ENCODE measurements at regions not wholly inside any gene's neighbourhood (a gene's known extent, or its start where the extent isn't known, plus 50 kb on each side); places are given as distances from the start of the nearest gene placed in this dataset.

GRCh38 chr19:28730791-28731512 lies 482.0 kb downstream of the UQCRFS1 start:
- peaks cover 40% of the 10 kb centered on the region for H3K27me3 Mint-ChIP-seq (ENCODE audit: low read depth)
- H3K4me3 Mint-ChIP-seq: no peak overlapping the region
- no peak overlapping the region for H3K27ac Mint-ChIP-seq
- H3K4me1 Mint-ChIP-seq (ENCODE audit: low read depth): peaks cover 9% of the 10 kb centered on the region
- H3K36me3 Mint-ChIP-seq (ENCODE audit: low read depth): no peaks in the 10 kb centered on the region
- H3K9me3 Mint-ChIP-seq: no peaks in the 10 kb centered on the region

- peak overlapping the region; percentile 53 for H3K4me3 Mint-ChIP-seq
- no peak overlapping the region for H3K27ac Mint-ChIP-seq
- H3K9me3 Mint-ChIP-seq: no peaks in the 10 kb centered on the region
- H3K27me3 Mint-ChIP-seq (ENCODE audit: low read depth): peaks cover 29% of the 10 kb centered on the region
- H3K4me1 Mint-ChIP-seq (ENCODE audit: low read depth): peaks cover 9% of the 10 kb centered on the region
- H3K36me3 Mint-ChIP-seq (ENCODE audit: low read depth): no peaks in the 10 kb centered on the region
Measured at GRCh38 chr19:28727480-28728159, 485.3 kb downstream of the UQCRFS1 start.

DNA sequence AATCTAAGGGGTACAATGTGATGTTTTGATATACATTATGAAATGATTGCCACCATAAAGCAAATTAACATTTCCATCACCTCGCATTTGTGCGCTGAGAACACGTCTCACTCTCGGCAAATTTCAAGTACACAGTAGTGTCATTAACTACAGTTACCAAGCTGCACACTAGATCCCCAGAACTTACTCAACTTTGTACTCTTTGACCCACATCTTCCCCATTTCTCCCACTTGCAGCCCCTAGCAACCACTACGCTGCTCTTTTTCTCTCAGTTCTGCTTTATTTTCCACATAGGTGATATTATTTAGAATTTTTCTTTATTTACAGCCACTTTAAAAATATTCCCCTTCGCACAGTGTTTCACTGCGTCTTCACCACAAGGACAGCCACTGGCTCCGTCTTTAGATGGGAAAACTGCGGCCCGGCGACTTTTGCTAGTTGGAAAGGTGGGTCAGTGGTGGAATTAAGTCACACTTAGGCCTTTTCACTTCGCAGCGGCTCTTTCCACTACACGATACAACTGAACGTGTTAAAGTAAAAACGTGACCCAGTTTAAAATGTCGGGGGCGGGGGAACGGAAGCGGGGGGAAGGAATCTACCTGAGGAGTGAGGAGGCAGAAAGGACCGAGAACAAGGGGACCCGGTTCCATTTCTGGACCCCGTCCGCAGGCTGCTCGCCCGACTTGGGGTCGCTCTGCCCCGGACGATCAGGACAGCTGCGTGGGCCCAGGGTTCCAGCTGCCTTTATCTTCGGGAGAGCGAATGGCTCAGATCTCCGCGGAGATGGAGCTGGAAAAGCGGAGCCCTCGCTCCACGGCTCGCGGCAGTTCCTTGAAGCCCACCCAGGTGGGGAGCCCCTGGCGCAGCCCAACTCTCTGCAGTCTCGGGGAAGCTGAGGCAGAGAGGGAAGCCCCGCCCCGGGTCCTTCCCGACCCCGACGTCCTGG lies 486.1 kb downstream of the UQCRFS1 start:
- Mint-ChIP-seq H3K9me3 (no peaks in the 10 kb centered on the region), H3K4me1 (ENCODE audit: low read depth) (peaks cover 9% of the 10 kb centered on the region), H3K4me3 (peak overlapping the region; percentile 52), H3K36me3 (ENCODE audit: low read depth) (no peaks in the 10 kb centered on the region), H3K27ac (no peak overlapping the region), H3K27me3 (ENCODE audit: low read depth) (peaks cover 29% of the 10 kb centered on the region)

- H3K27ac Mint-ChIP-seq: no peak overlapping the region
- H3K9me3 Mint-ChIP-seq: no peaks in the 10 kb centered on the region
- no peak overlapping the region for H3K4me3 Mint-ChIP-seq
- no peaks in the 10 kb centered on the region for H3K36me3 Mint-ChIP-seq (ENCODE audit: low read depth)
- H3K4me1 Mint-ChIP-seq (ENCODE audit: low read depth): no peaks in the 10 kb centered on the region
- H3K27me3 Mint-ChIP-seq (ENCODE audit: low read depth): no peaks in the 10 kb centered on the region
Measured at GRCh38 chr19:28718909-28719308, 494.0 kb downstream of the UQCRFS1 start.

- no peak overlapping the region for H3K27ac Mint-ChIP-seq
- H3K4me3 Mint-ChIP-seq: no peak overlapping the region
- no peaks in the 10 kb centered on the region for H3K9me3 Mint-ChIP-seq
- no peaks in the 10 kb centered on the region for H3K27me3 Mint-ChIP-seq (ENCODE audit: low read depth)
- H3K4me1 Mint-ChIP-seq (ENCODE audit: low read depth): no peaks in the 10 kb centered on the region
- no peaks in the 10 kb centered on the region for H3K36me3 Mint-ChIP-seq (ENCODE audit: low read depth)
Measured at GRCh38 chr19:28715157-28715556, 497.8 kb downstream of the UQCRFS1 start.

DNA sequence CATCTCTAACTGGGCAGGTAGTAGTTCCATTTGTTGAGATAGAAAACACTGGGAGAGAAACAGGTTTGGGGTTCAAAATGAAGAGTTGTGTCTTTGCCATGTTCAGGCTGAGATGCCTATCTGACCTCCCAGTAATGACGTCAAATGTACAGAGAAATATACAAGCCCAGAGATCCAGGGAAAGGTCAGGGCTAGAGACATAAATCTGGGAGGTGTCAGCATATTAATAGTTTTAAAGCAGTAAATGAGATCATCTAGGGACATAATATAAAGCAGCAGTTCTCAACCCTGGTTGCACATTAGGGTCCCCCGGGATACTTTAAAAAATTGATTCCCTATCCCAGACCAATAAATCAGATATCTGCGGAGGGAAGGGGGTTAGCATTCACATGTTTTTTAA lies 501.5 kb downstream of the UQCRFS1 start:
- no peaks in the 10 kb centered on the region for H3K4me1 Mint-ChIP-seq (ENCODE audit: low read depth)
- H3K36me3 Mint-ChIP-seq (ENCODE audit: low read depth): no peaks in the 10 kb centered on the region
- no peaks in the 10 kb centered on the region for H3K9me3 Mint-ChIP-seq
- H3K4me3 Mint-ChIP-seq: no peak overlapping the region
- H3K27ac Mint-ChIP-seq: no peak overlapping the region
- H3K27me3 Mint-ChIP-seq (ENCODE audit: low read depth): no peaks in the 10 kb centered on the region

GRCh38 chr19:28710278-28710677 lies 502.7 kb downstream of the UQCRFS1 start:
- Mint-ChIP-seq H3K27ac (no peak overlapping the region), H3K27me3 (ENCODE audit: low read depth) (no peaks in the 10 kb centered on the region), H3K4me3 (no peak overlapping the region), H3K9me3 (no peaks in the 10 kb centered on the region), H3K36me3 (ENCODE audit: low read depth) (no peaks in the 10 kb centered on the region), H3K4me1 (ENCODE audit: low read depth) (no peaks in the 10 kb centered on the region)

- Mint-ChIP-seq H3K27me3 (ENCODE audit: low read depth) (no peaks in the 10 kb centered on the region), H3K27ac (no peak overlapping the region), H3K4me3 (no peak overlapping the region), H3K36me3 (ENCODE audit: low read depth) (no peaks in the 10 kb centered on the region), H3K9me3 (no peaks in the 10 kb centered on the region), H3K4me1 (ENCODE audit: low read depth) (no peaks in the 10 kb centered on the region)
Measured at GRCh38 chr19:28706693-28707092, 506.3 kb downstream of the UQCRFS1 start.

- Mint-ChIP-seq H3K4me1 (ENCODE audit: low read depth) (no peaks in the 10 kb centered on the region), H3K4me3 (no peak overlapping the region), H3K36me3 (ENCODE audit: low read depth) (no peaks in the 10 kb centered on the region), H3K9me3 (no peaks in the 10 kb centered on the region), H3K27me3 (ENCODE audit: low read depth) (peaks cover 2% of the 10 kb centered on the region), H3K27ac (no peak overlapping the region)
Measured at GRCh38 chr19:28705008-28705407, 507.9 kb downstream of the UQCRFS1 start.

GRCh38 chr19:28703400-28703956 lies 509.5 kb downstream of the UQCRFS1 start:
- H3K9me3 Mint-ChIP-seq: no peaks in the 10 kb centered on the region
- H3K4me1 Mint-ChIP-seq (ENCODE audit: low read depth): no peaks in the 10 kb centered on the region
- H3K27ac Mint-ChIP-seq: no peak overlapping the region
- no peak overlapping the region for H3K4me3 Mint-ChIP-seq
- no peaks in the 10 kb centered on the region for H3K36me3 Mint-ChIP-seq (ENCODE audit: low read depth)
- peaks cover 3% of the 10 kb centered on the region for H3K27me3 Mint-ChIP-seq (ENCODE audit: low read depth)

DNA sequence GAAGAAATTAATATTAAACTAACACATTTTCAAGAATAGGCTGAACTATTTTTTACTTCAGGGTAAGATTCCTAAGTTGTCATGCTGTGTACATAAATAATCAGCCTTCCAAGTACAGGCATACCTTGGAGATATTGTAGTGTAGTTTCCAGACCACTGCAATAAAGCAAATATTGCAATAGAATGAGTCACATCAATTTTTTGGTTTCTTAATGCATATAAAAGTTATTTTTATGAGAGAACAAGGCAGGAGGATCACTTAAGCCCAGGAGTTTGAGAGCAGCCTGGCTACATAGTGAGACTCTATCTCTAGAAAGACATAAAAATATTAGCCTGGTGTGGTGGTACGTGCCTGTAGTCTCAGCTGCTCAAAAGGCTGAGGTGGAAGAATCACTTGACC lies 511.5 kb downstream of the UQCRFS1 start:
- Mint-ChIP-seq H3K36me3 (ENCODE audit: low read depth) (no peaks in the 10 kb centered on the region), H3K9me3 (no peaks in the 10 kb centered on the region), H3K4me3 (no peak overlapping the region), H3K27ac (no peak overlapping the region), H3K4me1 (ENCODE audit: low read depth) (no peaks in the 10 kb centered on the region), H3K27me3 (ENCODE audit: low read depth) (peaks cover 3% of the 10 kb centered on the region)

DNA sequence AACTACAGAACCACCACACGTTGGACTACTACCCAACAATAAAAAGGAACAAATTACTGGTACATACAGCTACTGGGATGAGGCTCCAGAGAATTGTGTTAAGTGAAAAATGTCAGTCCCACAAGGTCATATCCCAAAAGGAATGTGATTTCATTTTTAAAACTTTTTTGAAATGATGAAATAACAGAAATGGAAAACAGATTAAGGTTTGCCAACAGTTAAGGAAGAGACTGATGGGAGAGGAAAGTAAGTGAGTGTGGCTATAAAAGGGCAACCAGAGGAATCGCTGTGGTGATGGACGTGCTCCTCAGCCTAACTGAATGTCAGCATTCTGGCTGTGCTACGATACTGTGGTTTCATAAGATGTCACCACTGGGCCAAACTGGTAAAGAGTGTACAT lies 512.8 kb downstream of the UQCRFS1 start:
- Mint-ChIP-seq H3K4me3 (no peak overlapping the region), H3K4me1 (ENCODE audit: low read depth) (no peaks in the 10 kb centered on the region), H3K36me3 (ENCODE audit: low read depth) (no peaks in the 10 kb centered on the region), H3K9me3 (no peaks in the 10 kb centered on the region), H3K27me3 (ENCODE audit: low read depth) (peaks cover 3% of the 10 kb centered on the region), H3K27ac (no peak overlapping the region)

DNA sequence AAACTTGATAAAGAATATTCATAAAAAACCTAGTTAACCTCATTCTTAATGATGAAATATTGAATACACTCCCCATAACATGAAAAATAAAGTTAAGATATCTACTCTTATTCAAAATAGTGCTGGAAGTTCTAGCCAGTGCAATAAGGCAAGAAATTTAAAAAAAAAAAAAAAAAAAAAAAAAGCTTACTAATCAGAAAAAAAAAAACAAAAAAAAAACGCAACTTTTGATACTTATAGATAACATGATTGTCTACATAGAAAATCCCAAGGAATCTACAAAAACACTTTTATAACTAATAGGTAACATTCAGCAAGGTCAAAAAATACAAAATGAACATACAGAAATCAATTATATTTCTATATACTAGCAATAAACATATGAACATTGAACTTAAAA lies 515.6 kb downstream of the UQCRFS1 start:
- H3K36me3 Mint-ChIP-seq (ENCODE audit: low read depth): no peaks in the 10 kb centered on the region
- no peaks in the 10 kb centered on the region for H3K4me1 Mint-ChIP-seq (ENCODE audit: low read depth)
- H3K27ac Mint-ChIP-seq: no peak overlapping the region
- no peaks in the 10 kb centered on the region for H3K9me3 Mint-ChIP-seq
- peaks cover 3% of the 10 kb centered on the region for H3K27me3 Mint-ChIP-seq (ENCODE audit: low read depth)
- no peak overlapping the region for H3K4me3 Mint-ChIP-seq

DNA sequence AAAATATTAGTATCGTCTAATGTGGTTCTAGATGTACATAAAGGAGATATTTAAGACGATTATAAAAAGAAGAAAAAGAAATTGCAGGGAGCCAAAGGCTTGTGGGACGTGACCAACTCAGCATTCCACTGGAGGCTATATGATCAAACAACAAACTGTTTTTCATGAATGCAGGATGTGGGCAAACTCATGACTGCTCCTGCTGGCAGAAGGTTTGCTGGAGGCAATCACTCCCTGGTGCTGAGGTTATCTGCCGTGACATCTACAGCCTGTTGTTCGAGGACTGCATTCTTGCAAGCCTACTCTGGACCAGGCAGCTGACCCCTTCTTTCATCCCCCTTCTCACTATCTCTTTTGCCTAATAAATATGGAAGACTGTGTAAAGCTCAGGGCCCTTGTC lies 518.1 kb downstream of the UQCRFS1 start:
- H3K36me3 Mint-ChIP-seq (ENCODE audit: low read depth): no peaks in the 10 kb centered on the region
- no peaks in the 10 kb centered on the region for H3K27me3 Mint-ChIP-seq (ENCODE audit: low read depth)
- H3K4me3 Mint-ChIP-seq: no peak overlapping the region
- no peaks in the 10 kb centered on the region for H3K9me3 Mint-ChIP-seq
- H3K4me1 Mint-ChIP-seq (ENCODE audit: low read depth): no peaks in the 10 kb centered on the region
- H3K27ac Mint-ChIP-seq: no peak overlapping the region
